ENCODE measurements at regions not wholly inside any gene's neighbourhood (a gene's known extent, or its start where the extent isn't known, plus 50 kb on each side); places are given as distances from the start of the nearest gene placed in this dataset.

- no peaks in the 10 kb centered on the region for H3K27me3 ChIP-seq
- no peaks in the 10 kb centered on the region for H3K9me3 ChIP-seq
- DNase-seq, result no peak
- intact Hi-C loops (cut with DNase I), result no loop called here
- H3K4me1 ChIP-seq, result no peaks in the 10 kb centered on the region
- no peaks in the 10 kb centered on the region for H3K36me3 ChIP-seq
- no peak overlapping the region for H3K27ac ChIP-seq
- WGBS, 2 donors, result 75 to 76% methylated on average over 3 of the region's 3 CpGs
- TF ChIP-seq CTCF (IDR thresholded peaks at IDR 0.05), result no peak
- no peak for TF ChIP-seq POLR2A (IDR thresholded peaks at IDR 0.05)
- H3K4me3 ChIP-seq (replicated peaks in 1 of 3), result no peak overlapping the region
These were observed 135.1 kb upstream of the IRX2 start for GRCh38 chr5:2886531-2886930.

GRCh38 chr5:2883771-2884170, 132.3 kb upstream of the IRX2 start:
- no peak for DNase-seq
- intact Hi-C loops (cut with DNase I), result no loop called here
- TF ChIP-seq POLR2A (IDR thresholded peaks at IDR 0.05) (no peak), CTCF (IDR thresholded peaks at IDR 0.05) (no peak)
- H3K4me1 ChIP-seq, result no peaks in the 10 kb centered on the region
- no peak overlapping the region for H3K4me3 ChIP-seq (replicated peaks in 1 of 3)
- no peaks in the 10 kb centered on the region for H3K27me3 ChIP-seq
- H3K36me3 ChIP-seq, result no peaks in the 10 kb centered on the region
- H3K9me3 ChIP-seq, result no peaks in the 10 kb centered on the region
- 92 to 95% methylated on average over 8 of the region's 8 CpGs for WGBS, 2 donors
- no peak overlapping the region for H3K27ac ChIP-seq

GRCh38 chr5:2879701-2880100, 128.2 kb upstream of the IRX2 start:
- 87 to 90% methylated on average over 1 of the region's 1 CpG for WGBS, 2 donors
- intact Hi-C loops (cut with DNase I), result no loop called here
- no peak overlapping the region for H3K27ac ChIP-seq
- H3K9me3 ChIP-seq, result no peaks in the 10 kb centered on the region
- DNase-seq, result no peak
- no peaks in the 10 kb centered on the region for H3K27me3 ChIP-seq
- no peak overlapping the region for H3K4me3 ChIP-seq (replicated peaks in 1 of 3)
- TF ChIP-seq CTCF (IDR thresholded peaks at IDR 0.05) (no peak), POLR2A (IDR thresholded peaks at IDR 0.05) (no peak)
- H3K4me1 ChIP-seq, result no peaks in the 10 kb centered on the region
- H3K36me3 ChIP-seq, result no peaks in the 10 kb centered on the region

- Histone ChIP-seq H3K27ac (no peak overlapping the region), H3K9me3 (no peaks in the 10 kb centered on the region), H3K4me1 (no peaks in the 10 kb centered on the region), H3K27me3 (no peaks in the 10 kb centered on the region), H3K4me3 (replicated peaks in 1 of 3) (no peak overlapping the region), H3K36me3 (no peaks in the 10 kb centered on the region)
- WGBS, 2 donors, result 90 to 94% methylated on average over 5 of the region's 5 CpGs
- intact Hi-C loops (cut with DNase I), result no loop called here
- no peak for DNase-seq
- TF ChIP-seq CTCF (IDR thresholded peaks at IDR 0.05) (no peak), POLR2A (IDR thresholded peaks at IDR 0.05) (no peak)
These were observed 126.0 kb upstream of the IRX2 start for GRCh38 chr5:2877522-2877921.

GRCh38 chr5:2876183-2876582, 124.7 kb upstream of the IRX2 start:
- 87 to 92% methylated on average over 5 to 6 of the region's 6 CpGs for WGBS, 2 donors
- no peaks in the 10 kb centered on the region for H3K36me3 ChIP-seq
- no peaks in the 10 kb centered on the region for H3K4me1 ChIP-seq
- no peaks in the 10 kb centered on the region for H3K27me3 ChIP-seq
- DNase-seq, result no peak
- no peaks in the 10 kb centered on the region for H3K9me3 ChIP-seq
- H3K27ac ChIP-seq, result no peak overlapping the region
- intact Hi-C loops (cut with DNase I), result no loop called here
- TF ChIP-seq CTCF (IDR thresholded peaks at IDR 0.05), result no peak
- H3K4me3 ChIP-seq (replicated peaks in 1 of 3), result no peak overlapping the region

All from thyroid gland (tissue), 4 donors.